ENCODE measurements at regions not wholly inside any gene's neighbourhood (a gene's known extent, or its start where the extent isn't known, plus 50 kb on each side); places are given as distances from the start of the nearest gene placed in this dataset.

GRCh38 chr2:144006139-144006538 is 513.8 kb downstream of the ZEB2 start:
- Histone ChIP-seq H3K27me3 (ENCODE audit: insufficient read depth, low read length) (no peaks in the 10 kb centered on the region), H3K4me1 (ENCODE audit: insufficient read depth, low read length) (peaks cover 4% of the 10 kb centered on the region; the same call in 1 of the 2 replicates), H2BK20ac (ENCODE audit: low read depth, low read length, poor library complexity, severe bottlenecking) (no peak overlapping the region), H2AK5ac (ENCODE audit: insufficient read length, low read length) (no peak overlapping the region), H3K18ac (ENCODE audit: insufficient read length, low read depth, low read length) (no peak overlapping the region), H2BK15ac (ENCODE audit: low read depth, low read length) (no peak overlapping the region), H3T11ph (ENCODE audit: low read length) (no peak overlapping the region), H3K56ac (ENCODE audit: insufficient read length, low read depth, low read length) (no peak overlapping the region), H4K8ac (replicated peaks; ENCODE audit: insufficient read length, low read depth, low read length) (no peak overlapping the region), H3K4ac (ENCODE audit: low read depth, low read length) (no peak overlapping the region), H3K27ac (ENCODE audit: insufficient read length, low read depth, low read length) (no peak overlapping the region), H3K23ac (ENCODE audit: insufficient read length, low read depth, low read length) (no peak overlapping the region), H3K14ac (ENCODE audit: insufficient read depth, low read length) (no peak overlapping the region), H3K4me2 (ENCODE audit: insufficient read depth, insufficient read length, low read length) (no peak overlapping the region), H2BK120ac (ENCODE audit: low read depth, low read length, poor library complexity, severe bottlenecking) (no peak overlapping the region), H2AFZ (ENCODE audit: low read length) (no peak overlapping the region), H4K91ac (ENCODE audit: insufficient read length, low read depth, low read length) (no peak overlapping the region), H3K9me3 (ENCODE audit: control insufficient read depth, low read depth, low read length) (no peaks in the 10 kb centered on the region), H3K79me2 (ENCODE audit: insufficient read depth, low read length) (no peaks in the 10 kb centered on the region), H3K23me2 (ENCODE audit: insufficient read length, low read depth, low read length, poor library complexity, severe bottlenecking) (no peaks in the 10 kb centered on the region), H2BK12ac (ENCODE audit: insufficient read length, low read depth, low read length) (no peak overlapping the region), H2BK5ac (ENCODE audit: insufficient read length, low read length) (no peak overlapping the region), H3K79me1 (ENCODE audit: insufficient read depth, low read depth, low read length, poor library complexity, severe bottlenecking) (no peaks in the 10 kb centered on the region), H4K20me1 (ENCODE audit: control insufficient read depth, insufficient read depth, insufficient read length) (no peaks in the 10 kb centered on the region), H4K5ac (ENCODE audit: insufficient read length, low read depth, low read length) (no peak overlapping the region), H3K9ac (ENCODE audit: extremely low read depth, insufficient read length, low read length) (no peak overlapping the region)
- no peaks in the 10 kb centered on the region for H3K27me3 Mint-ChIP-seq (ENCODE audit: low read depth)
- DNase-seq, result no peak
- WGBS (ENCODE audit: extremely low coverage, insufficient read length, low lambda C conversion rate), result 100% methylated on average over 1 of the region's 7 CpGs
- no peaks in the 10 kb centered on the region for H3K9me3 Mint-ChIP-seq
- peaks cover 12 to 16% of the 10 kb centered on the region in 2 experiments for H3K4me1 Mint-ChIP-seq
- H3K36me3 Mint-ChIP-seq (ENCODE audit: insufficient read depth in 1 of 3, low read depth in 3 of 3), result peaks cover 0 to 1% (median 0%) of the 10 kb centered on the region in 3 experiments; a peak in 1 of 7 replicates
- no peak overlapping the region; a peak in 1 of 7 replicates for H3K27ac Mint-ChIP-seq
- TF ChIP-seq, protein P1, sequence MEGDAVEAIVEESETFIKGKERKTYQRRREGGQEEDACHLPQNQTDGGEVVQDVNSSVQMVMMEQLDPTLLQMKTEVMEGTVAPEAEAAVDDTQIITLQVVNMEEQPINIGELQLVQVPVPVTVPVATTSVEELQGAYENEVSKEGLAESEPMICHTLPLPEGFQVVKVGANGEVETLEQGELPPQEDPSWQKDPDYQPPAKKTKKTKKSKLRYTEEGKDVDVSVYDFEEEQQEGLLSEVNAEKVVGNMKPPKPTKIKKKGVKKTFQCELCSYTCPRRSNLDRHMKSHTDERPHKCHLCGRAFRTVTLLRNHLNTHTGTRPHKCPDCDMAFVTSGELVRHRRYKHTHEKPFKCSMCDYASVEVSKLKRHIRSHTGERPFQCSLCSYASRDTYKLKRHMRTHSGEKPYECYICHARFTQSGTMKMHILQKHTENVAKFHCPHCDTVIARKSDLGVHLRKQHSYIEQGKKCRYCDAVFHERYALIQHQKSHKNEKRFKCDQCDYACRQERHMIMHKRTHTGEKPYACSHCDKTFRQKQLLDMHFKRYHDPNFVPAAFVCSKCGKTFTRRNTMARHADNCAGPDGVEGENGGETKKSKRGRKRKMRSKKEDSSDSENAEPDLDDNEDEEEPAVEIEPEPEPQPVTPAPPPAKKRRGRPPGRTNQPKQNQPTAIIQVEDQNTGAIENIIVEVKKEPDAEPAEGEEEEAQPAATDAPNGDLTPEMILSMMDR (conservative IDR thresholded peaks at IDR 0.05), result no peak
- no peak overlapping the region for H3K4me3 Mint-ChIP-seq

All from H9 (cell line).